Subcutaneous abdominal adipose tissue (tissue), 5 donors: ENCODE measurements at regions not wholly inside any gene's neighbourhood (a gene's known extent, or its start where the extent isn't known, plus 50 kb on each side); places are given as distances from the start of the nearest gene placed in this dataset.

Experiments used
- H3K27ac ChIP-seq: one replicate; pipeline ENCODE4 v1.7.0; 2013; ENCODE audit warnings: low read depth, mild to moderate bottlenecking, inconsistent platforms, low read length, moderate library complexity
- H3K27me3 ChIP-seq, 5 donors: one replicate each; pipeline ENCODE4 v1.7.0; 2013; ENCODE audit warnings: low read length in 5 of 5, inconsistent platforms in 1 of 5; ENCODE audit not compliant: control insufficient read depth in 5 of 5, insufficient read depth in 4 of 5
- H3K36me3 ChIP-seq, 5 donors: one replicate each; pipeline ENCODE4 v1.7.0; 2013; ENCODE audit warnings: low read length in 5 of 5; ENCODE audit not compliant: control insufficient read depth in 5 of 5, insufficient read depth in 5 of 5
- H3K4me1 ChIP-seq, 5 donors: one replicate each; pipeline ENCODE4 v1.7.0; 2013; ENCODE audit warnings: low read length in 5 of 5, mild to moderate bottlenecking in 3 of 5, moderate library complexity in 1 of 5; ENCODE audit not compliant: control insufficient read depth in 5 of 5, insufficient read depth in 5 of 5
- H3K4me3 ChIP-seq, 5 donors: one replicate each; pipeline ENCODE4 v1.7.0; 2013; ENCODE audit warnings: low read length in 5 of 5, low read depth in 1 of 5
- H3K9ac ChIP-seq, 5 donors: one replicate each; pipeline ENCODE4 v1.7.0; 2013; ENCODE audit warnings: low read length in 5 of 5, mild to moderate bottlenecking in 4 of 5, moderate library complexity in 3 of 5
- H3K9me3 ChIP-seq, 5 donors: one replicate each; pipeline ENCODE4 v1.7.0; 2013; ENCODE audit warnings: low read length in 5 of 5; ENCODE audit not compliant: control insufficient read depth in 5 of 5
- donor health status: healthy.
- donor health status: healthy.
- donor health status: healthy.
- donor health status: healthy.
- donor health status: healthy.

GRCh38 chr13:44086389-44086788 is 206.7 kb downstream of the LACC1 start:
- no peaks in the 10 kb centered on the region for H3K4me1 ChIP-seq
- no peaks in the 10 kb centered on the region for H3K27me3 ChIP-seq
- no peak overlapping the region for H3K9ac ChIP-seq
- no peak overlapping the region for H3K27ac ChIP-seq
- H3K36me3 ChIP-seq, result no peaks in the 10 kb centered on the region
- H3K4me3 ChIP-seq, result no peak overlapping the region
- no peaks in the 10 kb centered on the region for H3K9me3 ChIP-seq

GRCh38 chr13:44088411-44088810 is 208.7 kb downstream of the LACC1 start:
- no peak overlapping the region for H3K4me3 ChIP-seq
- H3K9me3 ChIP-seq, result no peaks in the 10 kb centered on the region
- H3K36me3 ChIP-seq, result no peaks in the 10 kb centered on the region
- no peak overlapping the region for H3K9ac ChIP-seq
- no peaks in the 10 kb centered on the region for H3K4me1 ChIP-seq
- H3K27ac ChIP-seq, result no peak overlapping the region
- H3K27me3 ChIP-seq, result no peaks in the 10 kb centered on the region

GRCh38 chr13:44088991-44089413 is 209.3 kb downstream of the LACC1 start:
- Histone ChIP-seq H3K4me1 (no peaks in the 10 kb centered on the region), H3K36me3 (no peaks in the 10 kb centered on the region), H3K4me3 (no peak overlapping the region), H3K27ac (no peak overlapping the region), H3K9me3 (no peaks in the 10 kb centered on the region), H3K9ac (no peak overlapping the region), H3K27me3 (no peaks in the 10 kb centered on the region)

- H3K4me1 ChIP-seq, result no peaks in the 10 kb centered on the region
- H3K9me3 ChIP-seq, result no peaks in the 10 kb centered on the region
- H3K27me3 ChIP-seq, result no peaks in the 10 kb centered on the region
- H3K9ac ChIP-seq, result no peak overlapping the region
- no peaks in the 10 kb centered on the region for H3K36me3 ChIP-seq
- H3K4me3 ChIP-seq, result no peak overlapping the region
- no peak overlapping the region for H3K27ac ChIP-seq
Observed at GRCh38 chr13:44089452-44089851, 209.7 kb downstream of the LACC1 start.

- Histone ChIP-seq H3K4me3 (no peak overlapping the region), H3K27me3 (no peaks in the 10 kb centered on the region), H3K27ac (no peak overlapping the region), H3K9ac (no peak overlapping the region), H3K36me3 (no peaks in the 10 kb centered on the region), H3K4me1 (no peaks in the 10 kb centered on the region), H3K9me3 (no peaks in the 10 kb centered on the region)
Observed at GRCh38 chr13:44092078-44092970, 212.6 kb downstream of the LACC1 start.

- Histone ChIP-seq H3K27ac (no peak overlapping the region), H3K36me3 (no peaks in the 10 kb centered on the region), H3K4me3 (no peak overlapping the region), H3K4me1 (no peaks in the 10 kb centered on the region), H3K9me3 (no peaks in the 10 kb centered on the region), H3K27me3 (no peaks in the 10 kb centered on the region), H3K9ac (no peak overlapping the region)
Observed at GRCh38 chr13:44093607-44094564, 214.2 kb downstream of the LACC1 start.

GRCh38 chr13:44096901-44097300 is 217.2 kb downstream of the LACC1 start:
- no peaks in the 10 kb centered on the region for H3K4me1 ChIP-seq
- H3K9ac ChIP-seq, result no peak overlapping the region
- no peaks in the 10 kb centered on the region for H3K9me3 ChIP-seq
- H3K4me3 ChIP-seq, result no peak overlapping the region
- no peaks in the 10 kb centered on the region for H3K27me3 ChIP-seq
- H3K27ac ChIP-seq, result no peak overlapping the region
- no peaks in the 10 kb centered on the region for H3K36me3 ChIP-seq

- Histone ChIP-seq H3K27ac (no peak overlapping the region), H3K9me3 (no peaks in the 10 kb centered on the region), H3K9ac (no peak overlapping the region), H3K4me3 (no peak overlapping the region), H3K27me3 (no peaks in the 10 kb centered on the region), H3K4me1 (no peaks in the 10 kb centered on the region), H3K36me3 (no peaks in the 10 kb centered on the region)
Observed at GRCh38 chr13:44098559-44098958, 218.9 kb downstream of the LACC1 start.

- Histone ChIP-seq H3K36me3 (no peaks in the 10 kb centered on the region), H3K27ac (no peak overlapping the region), H3K27me3 (no peaks in the 10 kb centered on the region), H3K4me3 (no peak overlapping the region), H3K4me1 (peaks cover 7 to 22% (median 17%) of the 10 kb centered on the region in 5 donors), H3K9me3 (no peaks in the 10 kb centered on the region), H3K9ac (no peak overlapping the region)
Observed at GRCh38 chr13:44101347-44102083, 221.8 kb downstream of the LACC1 start.
